ENCODE measurements at regions not wholly inside any gene's neighbourhood (a gene's known extent, or its start where the extent isn't known, plus 50 kb on each side); places are given as distances from the start of the nearest gene placed in this dataset.

DNA sequence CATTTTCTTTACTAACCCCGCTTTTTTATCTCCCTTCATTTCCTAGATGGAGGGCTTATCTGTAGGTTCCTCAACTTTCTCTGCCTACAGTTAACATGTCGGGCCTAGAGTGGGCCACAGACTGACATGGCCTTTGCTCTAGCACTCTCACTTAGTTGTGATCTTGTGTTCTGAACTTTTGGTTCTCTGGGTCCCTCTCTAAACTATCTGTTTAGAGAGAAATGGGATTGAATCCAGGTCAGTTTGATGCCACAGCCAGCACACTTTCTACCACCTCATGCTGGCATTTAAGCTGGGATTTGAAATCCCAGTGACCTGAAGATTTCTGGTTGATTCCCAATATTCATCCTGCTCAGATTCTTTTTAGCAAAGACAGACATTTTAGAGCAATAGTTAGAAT, 388.5 kb upstream of the PAPPA start:
- no peak overlapping the region for H3K4me3 ChIP-seq (ENCODE audit: low read depth, low read length)
- POLR2A ChIA-PET: no interaction called here
- DNase-seq (ENCODE audit: low read depth, low spot score): no peak
- TF ChIP-seq, protein P1, sequence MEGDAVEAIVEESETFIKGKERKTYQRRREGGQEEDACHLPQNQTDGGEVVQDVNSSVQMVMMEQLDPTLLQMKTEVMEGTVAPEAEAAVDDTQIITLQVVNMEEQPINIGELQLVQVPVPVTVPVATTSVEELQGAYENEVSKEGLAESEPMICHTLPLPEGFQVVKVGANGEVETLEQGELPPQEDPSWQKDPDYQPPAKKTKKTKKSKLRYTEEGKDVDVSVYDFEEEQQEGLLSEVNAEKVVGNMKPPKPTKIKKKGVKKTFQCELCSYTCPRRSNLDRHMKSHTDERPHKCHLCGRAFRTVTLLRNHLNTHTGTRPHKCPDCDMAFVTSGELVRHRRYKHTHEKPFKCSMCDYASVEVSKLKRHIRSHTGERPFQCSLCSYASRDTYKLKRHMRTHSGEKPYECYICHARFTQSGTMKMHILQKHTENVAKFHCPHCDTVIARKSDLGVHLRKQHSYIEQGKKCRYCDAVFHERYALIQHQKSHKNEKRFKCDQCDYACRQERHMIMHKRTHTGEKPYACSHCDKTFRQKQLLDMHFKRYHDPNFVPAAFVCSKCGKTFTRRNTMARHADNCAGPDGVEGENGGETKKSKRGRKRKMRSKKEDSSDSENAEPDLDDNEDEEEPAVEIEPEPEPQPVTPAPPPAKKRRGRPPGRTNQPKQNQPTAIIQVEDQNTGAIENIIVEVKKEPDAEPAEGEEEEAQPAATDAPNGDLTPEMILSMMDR (IDR thresholded peaks at IDR 0.05; ENCODE audit: insufficient read depth, low read length, missing control alignments): no peak
- CTCF ChIA-PET: no interaction called here

DNA sequence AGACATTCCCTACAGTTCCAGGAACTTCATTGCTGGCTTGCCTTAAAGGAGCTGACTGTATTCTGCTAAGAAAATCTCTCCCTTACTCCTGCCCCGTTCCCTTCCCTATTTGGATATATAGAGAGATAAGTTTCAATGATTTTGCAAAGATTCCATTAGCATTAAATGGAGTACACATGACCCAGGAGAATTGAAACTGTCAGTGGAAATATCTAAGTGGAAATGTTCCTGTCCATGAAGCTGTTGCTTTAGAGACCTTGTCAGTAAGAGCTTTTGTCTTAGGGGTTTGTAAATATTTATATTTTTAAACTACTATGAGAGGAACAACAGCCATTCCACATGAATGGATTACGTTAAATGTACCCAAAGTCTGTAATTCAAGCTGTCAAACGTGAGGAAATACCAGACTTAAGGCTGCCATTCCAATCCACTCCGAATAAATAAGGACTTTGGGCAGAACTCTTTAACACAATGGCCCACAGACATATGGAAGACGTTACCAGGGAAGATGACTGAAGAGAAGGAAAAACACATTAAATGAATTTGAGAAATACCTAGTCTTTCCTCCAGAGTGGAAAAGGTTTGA, 387.1 kb upstream of the PAPPA start:
- POLR2A ChIA-PET: no interaction called here
- H3K4me3 ChIP-seq (ENCODE audit: low read depth, low read length): no peak overlapping the region
- TF ChIP-seq, protein P1 (IDR thresholded peaks at IDR 0.05; ENCODE audit: insufficient read depth, low read length, missing control alignments): no peak
- CTCF ChIA-PET: no interaction called here
- DNase-seq (ENCODE audit: low read depth, low spot score): no peak

DNA sequence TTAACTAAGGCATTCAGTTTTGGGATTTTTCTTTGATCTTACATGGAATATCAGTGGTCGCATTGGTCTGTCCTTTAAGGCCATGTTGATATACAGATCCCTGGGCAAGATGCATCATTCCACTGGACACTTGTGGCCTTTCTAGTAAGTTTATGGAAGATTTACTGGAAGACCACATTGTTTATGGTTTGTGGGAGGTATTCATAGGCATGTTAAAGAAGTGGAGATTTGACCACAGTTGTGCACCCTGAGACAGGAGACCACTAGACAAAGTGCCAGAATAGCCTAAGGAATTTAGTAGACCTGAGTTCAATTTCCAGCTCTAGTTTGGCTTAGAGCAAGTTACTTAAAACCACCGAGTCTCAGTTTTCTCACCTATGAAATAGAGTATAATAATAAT, 383.1 kb upstream of the PAPPA start:
- DNase-seq (ENCODE audit: low read depth, low spot score): no peak
- CTCF ChIA-PET: no interaction called here
- TF ChIP-seq, protein P1 (IDR thresholded peaks at IDR 0.05; ENCODE audit: insufficient read depth, low read length, missing control alignments): no peak
- POLR2A ChIA-PET: no interaction called here
- no peak overlapping the region for H3K4me3 ChIP-seq (ENCODE audit: low read depth, low read length)

DNA sequence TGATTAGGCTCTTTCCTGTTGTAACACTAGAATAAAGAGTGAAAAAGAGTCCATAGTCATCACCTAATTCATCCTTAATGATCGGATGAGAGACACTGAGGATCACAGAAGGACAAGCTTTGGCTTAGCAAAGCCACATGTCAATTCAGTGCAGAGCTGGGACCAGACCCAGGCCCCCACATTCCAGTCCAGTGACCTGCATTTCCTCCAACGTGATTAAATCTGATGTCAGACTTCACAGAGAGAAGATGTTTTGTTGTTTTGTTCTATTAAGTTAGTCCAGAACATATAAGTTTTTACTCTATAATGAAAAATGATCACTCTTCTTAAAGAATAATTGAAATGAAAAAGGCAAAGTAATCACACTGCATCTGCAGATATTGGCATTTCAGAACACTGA, 377.9 kb upstream of the PAPPA start:
- DNase-seq (ENCODE audit: low read depth, low spot score): no peak
- CTCF ChIA-PET: interaction anchor here (0.9 kb wide), 1 partner anchor 61 kb away, joined by 3 read pairs; no protein-coding TSS in a partner anchor
- H3K4me3 ChIP-seq (ENCODE audit: low read depth, low read length): no peak overlapping the region
- TF ChIP-seq, protein P1 (IDR thresholded peaks at IDR 0.05; ENCODE audit: insufficient read depth, low read length, missing control alignments): no peak
- POLR2A ChIA-PET: no interaction called here

DNA sequence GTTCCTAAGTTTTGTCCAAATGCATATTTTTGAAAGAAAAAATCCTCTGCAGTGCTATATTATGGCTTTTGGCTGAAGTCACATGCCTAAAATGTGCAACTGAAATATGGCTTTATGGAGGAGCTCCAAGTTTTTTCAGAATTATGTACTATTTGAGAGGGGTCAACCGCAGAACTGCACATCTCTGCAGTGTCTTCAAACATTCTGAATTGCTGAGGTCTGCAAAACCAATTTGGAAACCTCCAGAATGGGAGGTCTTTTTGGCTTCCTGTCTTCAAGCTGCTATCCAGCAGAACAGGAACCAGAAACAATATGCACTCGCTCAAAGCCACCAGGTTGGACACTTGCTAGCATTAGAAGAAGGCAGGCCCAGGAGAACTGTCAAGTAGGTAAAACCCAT, 376.0 kb upstream of the PAPPA start:
- TF ChIP-seq, protein P1 (IDR thresholded peaks at IDR 0.05; ENCODE audit: insufficient read depth, low read length, missing control alignments): no peak
- CTCF ChIA-PET: no interaction called here
- no peak for DNase-seq (ENCODE audit: low read depth, low spot score)
- no peak overlapping the region for H3K4me3 ChIP-seq (ENCODE audit: low read depth, low read length)
- POLR2A ChIA-PET: no interaction called here

DNA sequence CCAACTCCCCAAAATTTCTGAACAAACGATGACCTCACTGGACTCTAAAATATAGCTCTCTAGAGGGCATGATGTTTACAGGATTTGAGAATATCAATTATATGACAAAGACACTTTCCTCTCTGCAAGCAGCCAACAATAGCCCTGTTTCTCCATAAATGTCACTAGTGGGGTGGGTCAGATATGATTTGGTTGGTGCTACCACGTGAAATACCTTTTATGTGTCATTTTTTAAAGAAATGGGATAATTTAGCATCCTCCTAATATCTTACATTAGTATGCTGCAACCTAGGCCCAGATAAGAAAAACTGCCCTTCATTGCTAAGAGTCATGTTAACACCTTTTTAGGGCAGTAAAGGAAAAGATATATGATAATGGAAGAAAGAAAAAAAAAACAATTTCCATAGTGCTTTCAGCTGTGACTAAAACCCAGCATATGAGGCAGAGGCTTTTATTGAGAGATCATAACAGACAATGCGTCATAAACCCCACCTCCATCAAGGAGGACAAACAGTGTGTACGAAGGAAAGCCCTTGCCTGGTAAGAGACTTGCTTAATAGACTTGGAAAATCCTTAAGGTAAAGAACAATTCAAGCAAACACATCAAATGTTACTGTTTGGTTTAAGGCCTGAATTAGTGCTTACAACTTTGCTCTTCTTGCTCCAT, 372.4 kb upstream of the PAPPA start:
- POLR2A ChIA-PET: no interaction called here
- DNase-seq (ENCODE audit: low read depth, low spot score): no peak
- CTCF ChIA-PET: no interaction called here
- TF ChIP-seq, protein P1 (IDR thresholded peaks at IDR 0.05; ENCODE audit: insufficient read depth, low read length, missing control alignments): no peak
- H3K4me3 ChIP-seq (ENCODE audit: low read depth, low read length): no peak overlapping the region
